IMR-90 (cell line): ENCODE measurements at regions not wholly inside any gene's neighbourhood (a gene's known extent, or its start where the extent isn't known, plus 50 kb on each side); places are given as distances from the start of the nearest gene placed in this dataset.

Experiments used
- ATAC-seq: fragments of 200-7000 bp; cut with Tn5 transposase; 2 replicates; pipeline ENCODE4 v1.9.1; 2020; ENCODE audit warnings: low read depth, mild to moderate bottlenecking, moderate library complexity
- BruUV-seq: library from RNA; stranded (reverse); fragments of 400-500 nt; replicated peaks from 2 replicates; lab custom pipeline; 2021; lab: Mats Ljungman, UMichigan
- CTCF ChIA-PET: fragments of 300-600 bp; formaldehyde crosslinking; extraction: SDS; loops from one replicate; lab custom pipeline; 2021; ENCODE audit warnings: antibody characterized with exemption; lab: Yijun Ruan, JAX
- POLR2A ChIA-PET: fragments of 300-600 bp; sonication (Branson Sonifier 250); formaldehyde crosslinking; loops from one replicate; lab custom pipeline; 2022; ENCODE audit warnings: antibody characterized with exemption; ENCODE audit not compliant: unreplicated experiment; lab: Charles Lee
- DNase-seq: peaks from one replicate; pipeline ENCODE4 v3.0.0; 2013
- H2AFZ ChIP-seq: replicated peaks from 2 replicates; pipeline ENCODE3; 2013; ENCODE audit warnings: low read length, mild to moderate bottlenecking; ENCODE audit not compliant: poor library complexity
- H2AK5ac ChIP-seq: 2 replicates; pipeline ENCODE4 v1.6.1; 2013; ENCODE audit warnings: low read depth, low read length, inconsistent platforms
- H2AK9ac ChIP-seq: replicated peaks from 2 replicates; pipeline ENCODE3; 2013; ENCODE audit warnings: mild to moderate bottlenecking, low read depth, low read length, moderate library complexity; ENCODE audit not compliant: poor library complexity
- H2BK120ac ChIP-seq: 2 replicates; pipeline ENCODE4 v1.6.1; 2013; ENCODE audit warnings: low read depth, low read length, inconsistent platforms
- H2BK15ac ChIP-seq: 3 replicates; pipeline ENCODE4 v1.6.1; 2013; ENCODE audit warnings: low read depth, low read length, inconsistent platforms
- H2BK20ac ChIP-seq: 2 replicates; pipeline ENCODE4 v1.6.1; 2013; ENCODE audit warnings: low read depth, mild to moderate bottlenecking, inconsistent platforms, low read length, moderate library complexity
- H2BK5ac ChIP-seq: 2 replicates; pipeline ENCODE4 v1.6.1; 2013; ENCODE audit warnings: mild to moderate bottlenecking, low read depth, low read length, inconsistent platforms; ENCODE audit not compliant: poor library complexity, severe bottlenecking
- H3K14ac ChIP-seq: replicated peaks from 2 replicates; pipeline ENCODE4 v1.6.1; 2013; ENCODE audit warnings: low read depth, low read length, inconsistent platforms
- H3K18ac ChIP-seq: 2 replicates; pipeline ENCODE4 v1.6.1; 2013; ENCODE audit warnings: low read depth, low read length, control low read depth
- H3K23ac ChIP-seq: 2 replicates; pipeline ENCODE4 v1.6.1; 2013; ENCODE audit warnings: low read depth, low read length, inconsistent platforms
- H3K27ac ChIP-seq: 2 replicates; pipeline ENCODE4 v1.5.1; 2013; ENCODE audit warnings: mild to moderate bottlenecking, control low read depth, low read length; ENCODE audit not compliant: insufficient read depth
- H3K27me3 ChIP-seq: 2 replicates; pipeline ENCODE4 v1.6.1; 2013; ENCODE audit warnings: low read length; ENCODE audit not compliant: control insufficient read depth, insufficient read depth
- H3K36me3 ChIP-seq: 2 replicates; pipeline ENCODE4 v1.6.1; 2013; ENCODE audit warnings: low read length, mixed read lengths; ENCODE audit not compliant: control insufficient read depth, insufficient read depth
- H3K4ac ChIP-seq: 2 replicates; pipeline ENCODE4 v1.6.1; 2013; ENCODE audit warnings: low read depth, low read length, inconsistent platforms
- H3K4me1 ChIP-seq: 2 replicates; pipeline ENCODE4 v1.6.1; 2013; ENCODE audit warnings: low read length, mixed read lengths; ENCODE audit not compliant: control insufficient read depth, insufficient read depth
- H3K4me2 ChIP-seq: 2 replicates; pipeline ENCODE4 v1.6.1; 2013; ENCODE audit warnings: low read depth, mild to moderate bottlenecking, control low read depth, low read length, moderate library complexity
- H3K4me3 ChIP-seq: 2 replicates; pipeline ENCODE4 v1.5.1; 2013; ENCODE audit warnings: low read depth, mild to moderate bottlenecking, control low read depth, low read length, moderate library complexity; ENCODE audit not compliant: insufficient read depth
- H3K56ac ChIP-seq: 2 replicates; pipeline ENCODE4 v1.6.1; 2013; ENCODE audit warnings: low read length, inconsistent platforms; ENCODE audit not compliant: insufficient read depth; ENCODE audit errors: extremely low read depth
- H3K79me1 ChIP-seq, 2 experiments: 2 replicates each; pipeline ENCODE4 v1.6.1; 2013; ENCODE audit warnings: low read length in 2 of 2, inconsistent platforms in 1 of 2, low read depth in 1 of 2
- H3K9ac ChIP-seq: 2 replicates; pipeline ENCODE4 v1.6.1; 2013; ENCODE audit warnings: low read depth, low read length, control low read depth
- H3K9me1 ChIP-seq: 2 replicates; pipeline ENCODE4 v1.6.1; 2013; ENCODE audit warnings: low read length, inconsistent platforms; ENCODE audit not compliant: insufficient read depth
- H3K9me3 ChIP-seq: 2 replicates; pipeline ENCODE4 v1.6.1; 2013; ENCODE audit warnings: low read length; ENCODE audit not compliant: control insufficient read depth, insufficient read depth
- H4K20me1 ChIP-seq: 2 replicates; pipeline ENCODE4 v1.6.1; 2013; ENCODE audit warnings: low read length, inconsistent platforms; ENCODE audit not compliant: insufficient read depth
- H4K5ac ChIP-seq: 2 replicates; pipeline ENCODE4 v1.6.1; 2013; ENCODE audit warnings: mild to moderate bottlenecking, low read depth, low read length, control low read depth
- H4K8ac ChIP-seq, 2 experiments: 2 replicates each; pipeline ENCODE4 v1.6.1; 2013; ENCODE audit warnings: low read depth in 2 of 2, low read length in 2 of 2, control low read depth in 1 of 2, inconsistent platforms in 1 of 2
- H4K91ac ChIP-seq: 2 replicates; pipeline ENCODE4 v1.6.1; 2013; ENCODE audit warnings: low read depth, low read length, inconsistent platforms; ENCODE audit not compliant: insufficient read depth
- BHLHE40 ChIP-seq: fragments of 150-350 bp; IDR thresholded peaks from 2 replicates; pipeline ENCODE4 v1.6.1; 2016; ENCODE audit warnings: mild to moderate bottlenecking, low read depth, low read length
- MAFK ChIP-seq: IDR thresholded peaks from 2 replicates; pipeline ENCODE4 v1.6.1; 2012; ENCODE audit warnings: low read depth, low read length, improper control_type of control experiment
- MAZ ChIP-seq: IDR thresholded peaks from 2 replicates; pipeline ENCODE4 v1.6.1; 2012; ENCODE audit warnings: low read depth, mild to moderate bottlenecking, low read length, improper control_type of control experiment, moderate library complexity, borderline replicate concordance
- NFE2L2 ChIP-seq: fragments of 150-350 bp; IDR thresholded peaks from 2 replicates; pipeline ENCODE4 v1.6.1; 2016; ENCODE audit warnings: low read depth, mild to moderate bottlenecking, low read length
- POLR2A ChIP-seq: IDR thresholded peaks from 2 replicates; pipeline ENCODE4 v1.6.1; 2012; ENCODE audit warnings: mild to moderate bottlenecking, low read depth, low read length
- RAD21 ChIP-seq: IDR thresholded peaks from 2 replicates; pipeline ENCODE4 v1.6.1; 2012; ENCODE audit warnings: low read length, improper control_type of control experiment
- RCOR1 ChIP-seq: IDR thresholded peaks from 2 replicates; pipeline ENCODE4 v1.6.1; 2012; ENCODE audit warnings: mild to moderate bottlenecking, low read length, improper control_type of control experiment; ENCODE audit not compliant: insufficient replicate concordance
- SMC3 ChIP-seq: fragments of 150-350 bp; IDR thresholded peaks from 2 replicates; pipeline ENCODE4 v1.6.1; 2016; ENCODE audit warnings: low read depth, mild to moderate bottlenecking, antibody characterized with exemption, low read length, moderate library complexity
- USF2 ChIP-seq: fragments of 150-350 bp; IDR thresholded peaks from 2 replicates; pipeline ENCODE4 v1.6.1; 2017; ENCODE audit warnings: mild to moderate bottlenecking, antibody characterized with exemption, low read length, low read depth
- WGBS, 2 experiments: methylation state at CpG; one replicate each; pipeline versions ENCODE4 v1.1.5 to v1.1.7; 2013; ENCODE audit warnings: missing lambda C conversion rate in 2 of 2; ENCODE audit not compliant: insufficient read length in 1 of 2; ENCODE audit errors: extremely low coverage in 2 of 2; 5-methylcytosine and 5-hydroxymethylcytosine counted together
- dilution Hi-C: fragments of 300-500 bp; cut with HindIII; formaldehyde crosslinking; loops from one replicate; pipeline ENCODE4 v1.14.3; 2018; ENCODE audit warnings: low sequenced_read_pairs; ENCODE audit not compliant: unreplicated experiment
- in situ Hi-C: fragments of 300-500 bp; cut with MboI; formaldehyde crosslinking; loops from 3 replicates; pipeline ENCODE4 v1.14.3; 2019; ENCODE audit warnings: low sequenced_read_pairs, inconsistent platforms, mixed read lengths
- intact Hi-C: fragments of 100-400 bp; cut with micrococcal nuclease; formaldehyde crosslinking; loops from 2 replicates; pipeline ENCODE4 v1.10.0; 2022

- POLR2A ChIA-PET = no interaction called here
- DNase-seq = no peak
- no TSS peak for BruUV-seq
These were observed 73.6 kb upstream of the NEBL start for GRCh38 chr10:20970708-20971107.

More at GRCh38 chr10:20970708-20971107, 73.6 kb upstream of the NEBL start:
- Histone ChIP-seq H4K8ac (no peak overlapping the region), H3K79me1 (no peaks in the 10 kb centered on the region), H2AK9ac (no peak overlapping the region), H2BK20ac (no peak overlapping the region), H2AK5ac (no peak overlapping the region), H3K9ac (no peak overlapping the region), H4K91ac (no peak overlapping the region), H3K56ac (no peak overlapping the region), H3K23ac (no peak overlapping the region), H3K14ac (no peak overlapping the region), H3K4me1 (no peaks in the 10 kb centered on the region), H2BK5ac (no peak overlapping the region), H4K20me1 (no peaks in the 10 kb centered on the region), H3K27me3 (no peaks in the 10 kb centered on the region), H3K36me3 (no peaks in the 10 kb centered on the region), H3K9me1 (no peaks in the 10 kb centered on the region), H3K9me3 (no peaks in the 10 kb centered on the region), H2AFZ (no peak overlapping the region), H3K4ac (no peak overlapping the region), H4K5ac (no peak overlapping the region), H3K18ac (no peak overlapping the region), H3K4me3 (no peak overlapping the region), H3K4me2 (no peak overlapping the region), H2BK120ac (no peak overlapping the region), H3K27ac (no peak overlapping the region), H2BK15ac (no peak overlapping the region)
- intact Hi-C loops (no loop called here), in situ Hi-C loops (no loop called here), dilution Hi-C loops (no loop called here)
- WGBS, 2 experiments = no CpG with 5 or more reads among the region's 4 CpGs
- TF ChIP-seq SMC3 (no peak), MAZ (no peak), MAFK (no peak), RAD21 (no peak), BHLHE40 (no peak), POLR2A (no peak), NFE2L2 (no peak), RCOR1 (no peak), USF2 (no peak)
- CTCF ChIA-PET = no interaction called here
- ATAC-seq = no peak
